HCT116 (cell line): ENCODE measurements at regions not wholly inside any gene's neighbourhood (a gene's known extent, or its start where the extent isn't known, plus 50 kb on each side); places are given as distances from the start of the nearest gene placed in this dataset.

Experiments
- EZH2 ChIP-seq: fragments of 200-600 bp; sonication (generic); IDR thresholded peaks from 2 replicates; pipeline ENCODE4 v1.6.1; 2017; ENCODE audit warnings: antibody characterized with exemption, mixed run types
- EZH2phosphoT487 ChIP-seq: fragments of 200-600 bp; IDR thresholded peaks from 2 replicates; pipeline ENCODE4 v1.6.1; 2018; ENCODE audit warnings: antibody characterized with exemption, borderline replicate concordance

- no peak for TF ChIP-seq EZH2phosphoT487
- TF ChIP-seq EZH2: no peak
Measured at GRCh38 chr17:69679829-69680228, 265.3 kb downstream of the MAP2K6 start.
